Smooth muscle cell (in vitro differentiated cells): ENCODE measurements at regions not wholly inside any gene's neighbourhood (a gene's known extent, or its start where the extent isn't known, plus 50 kb on each side); places are given as distances from the start of the nearest gene placed in this dataset.

Experiments
- DNase-seq: peaks from one replicate; lab custom pipeline; 2025; ENCODE audit not compliant: unreplicated experiment; lab: John Stamatoyannopoulos, UW
- H2AFZ ChIP-seq: fragments of 200-600 bp; sonication (generic); 2 replicates; pipeline ENCODE4 v1.6.0; 2016; ENCODE audit warnings: antibody characterized with exemption, low read depth, mild to moderate bottlenecking
- H3F3A ChIP-seq: fragments of 200-600 bp; sonication (generic); 2 replicates; pipeline ENCODE4 v1.6.0; 2017; ENCODE audit warnings: antibody characterized with exemption, low read depth
- H3K27ac ChIP-seq: fragments of 200-600 bp; sonication (generic); 2 replicates; pipeline ENCODE4 v1.5.1; 2016; ENCODE audit warnings: low read depth, mild to moderate bottlenecking
- H3K27me3 ChIP-seq: fragments of 200-600 bp; sonication (generic); 2 replicates; pipeline ENCODE4 v1.6.1; 2016; ENCODE audit warnings: low read depth, mild to moderate bottlenecking
- H3K36me3 ChIP-seq: fragments of 200-600 bp; sonication (generic); 2 replicates; pipeline ENCODE4 v1.5.1; 2016; ENCODE audit warnings: low read depth
- H3K4me1 ChIP-seq: fragments of 200-600 bp; sonication (generic); 2 replicates; pipeline ENCODE4 v1.5.1; 2016; ENCODE audit warnings: low read depth
- H3K4me2 ChIP-seq: fragments of 200-600 bp; sonication (generic); 2 replicates; pipeline ENCODE4 v1.6.0; 2016; ENCODE audit warnings: mild to moderate bottlenecking
- H3K4me3 ChIP-seq: fragments of 200-600 bp; sonication (generic); 2 replicates; pipeline ENCODE4 v1.5.1; 2016; ENCODE audit warnings: mild to moderate bottlenecking
- H3K79me2 ChIP-seq: fragments of 200-600 bp; sonication (generic); 2 replicates; pipeline ENCODE4 v1.6.0; 2016; ENCODE audit warnings: low read depth, mild to moderate bottlenecking
- H3K9ac ChIP-seq: fragments of 200-600 bp; sonication (generic); 2 replicates; pipeline ENCODE4 v1.6.0; 2016; ENCODE audit warnings: low read depth
- H3K9me3 ChIP-seq: fragments of 200-600 bp; sonication (generic); replicated peaks from 2 replicates; pipeline ENCODE4 v1.5.1; 2016; ENCODE audit warnings: low read depth
- H4K20me1 ChIP-seq: fragments of 200-600 bp; sonication (generic); 2 replicates; pipeline ENCODE4 v1.6.0; 2016; ENCODE audit warnings: low read depth
- CTCF ChIP-seq: fragments of 200-600 bp; sonication (generic); IDR thresholded peaks from 2 replicates; pipeline ENCODE4 v1.5.1; 2017; ENCODE audit warnings: borderline replicate concordance, mild to moderate bottlenecking, antibody characterized with exemption; ENCODE audit not compliant: insufficient read depth, poor library complexity, severe bottlenecking
- WGBS: methylation state at CpG from one replicate; pipeline ENCODE4 v1.1.7; 2016; ENCODE audit warnings: low lambda C conversion rate; 5-methylcytosine and 5-hydroxymethylcytosine counted together

- Histone ChIP-seq H3K36me3 (no peaks in the 10 kb centered on the region), H3F3A (no peaks in the 10 kb centered on the region), H3K4me1 (no peaks in the 10 kb centered on the region), H3K9ac (no peak overlapping the region), H3K27ac (no peak overlapping the region), H2AFZ (no peak overlapping the region), H3K4me3 (no peak overlapping the region), H3K4me2 (no peak overlapping the region), H4K20me1 (no peaks in the 10 kb centered on the region), H3K79me2 (no peaks in the 10 kb centered on the region), H3K9me3 (no peaks in the 10 kb centered on the region), H3K27me3 (no peaks in the 10 kb centered on the region)
- DNase-seq: no peak
- TF ChIP-seq CTCF: no peak
Measured at GRCh38 chr2:31703253-31703652, 122.5 kb upstream of the SRD5A2 start.

GRCh38 chr2:31698722-31699121, 118.0 kb upstream of the SRD5A2 start:
- no peaks in the 10 kb centered on the region for H3K27me3 ChIP-seq
- no peaks in the 10 kb centered on the region for H3F3A ChIP-seq
- no peaks in the 10 kb centered on the region for H3K36me3 ChIP-seq
- H3K27ac ChIP-seq: no peak overlapping the region
- H4K20me1 ChIP-seq: no peaks in the 10 kb centered on the region
- H3K9ac ChIP-seq: no peak overlapping the region
- H3K4me1 ChIP-seq: no peaks in the 10 kb centered on the region
- H2AFZ ChIP-seq: no peak overlapping the region
- peaks cover 14% of the 10 kb centered on the region for H3K9me3 ChIP-seq
- H3K4me3 ChIP-seq: no peak overlapping the region
- WGBS: 81% methylated on average over 1 of the region's 1 CpG
- DNase-seq: no peak
- no peak overlapping the region for H3K4me2 ChIP-seq
- no peak for TF ChIP-seq CTCF
- no peaks in the 10 kb centered on the region for H3K79me2 ChIP-seq

- Histone ChIP-seq H3K4me3 (no peak overlapping the region), H3K27ac (no peak overlapping the region), H2AFZ (no peak overlapping the region), H4K20me1 (no peaks in the 10 kb centered on the region), H3K4me1 (no peaks in the 10 kb centered on the region), H3K4me2 (no peak overlapping the region), H3K79me2 (no peaks in the 10 kb centered on the region), H3K9ac (no peak overlapping the region), H3K27me3 (no peaks in the 10 kb centered on the region), H3F3A (no peaks in the 10 kb centered on the region), H3K9me3 (peaks cover 16% of the 10 kb centered on the region), H3K36me3 (no peaks in the 10 kb centered on the region)
- no peak for DNase-seq
- no peak for TF ChIP-seq CTCF
- 76% methylated on average over 1 of the region's 1 CpG for WGBS
Measured at GRCh38 chr2:31696068-31696467, 115.3 kb upstream of the SRD5A2 start.

- H3K27ac ChIP-seq: no peak overlapping the region
- WGBS: 52% methylated on average over 3 of the region's 3 CpGs
- no peak overlapping the region for H3K4me3 ChIP-seq
- DNase-seq: no peak
- H3K9me3 ChIP-seq: peaks cover 16% of the 10 kb centered on the region
- no peaks in the 10 kb centered on the region for H3F3A ChIP-seq
- H3K9ac ChIP-seq: no peak overlapping the region
- H3K36me3 ChIP-seq: no peaks in the 10 kb centered on the region
- no peaks in the 10 kb centered on the region for H3K4me1 ChIP-seq
- H3K27me3 ChIP-seq: no peaks in the 10 kb centered on the region
- no peak overlapping the region for H2AFZ ChIP-seq
- no peaks in the 10 kb centered on the region for H3K79me2 ChIP-seq
- no peak overlapping the region for H3K4me2 ChIP-seq
- no peak for TF ChIP-seq CTCF
- no peaks in the 10 kb centered on the region for H4K20me1 ChIP-seq
Measured at GRCh38 chr2:31694444-31694843, 113.7 kb upstream of the SRD5A2 start.
